Fibroblast of lung (primary cell): ENCODE measurements at regions not wholly inside any gene's neighbourhood (a gene's known extent, or its start where the extent isn't known, plus 50 kb on each side); places are given as distances from the start of the nearest gene placed in this dataset.

Experiments used
- DNase-seq, 2 donors: peaks; one replicate each; pipeline versions ENCODE4 v3.0.0 to v3.0.0-alpha.2; 2010; ENCODE audit warnings: low read depth in 2 of 2
- H2AFZ ChIP-seq: 2 replicates; pipeline ENCODE4 v1.5.1; 2012; ENCODE audit warnings: low read length, control low read depth, inconsistent platforms
- H3K27ac ChIP-seq: 2 replicates; pipeline ENCODE4 v1.5.1; 2011; ENCODE audit warnings: low read length, control low read depth; ENCODE audit not compliant: insufficient read depth
- H3K27me3 ChIP-seq: 2 replicates; pipeline ENCODE4 v1.5.1; 2011; ENCODE audit warnings: mild to moderate bottlenecking, low read length; ENCODE audit not compliant: control insufficient read depth, insufficient read depth
- H3K36me3 ChIP-seq: 2 replicates; pipeline ENCODE4 v1.5.1; 2011; ENCODE audit warnings: low read length; ENCODE audit not compliant: control insufficient read depth, insufficient read depth
- H3K4me1 ChIP-seq: 2 replicates; pipeline ENCODE4 v1.5.1; 2011; ENCODE audit warnings: low read length; ENCODE audit not compliant: control insufficient read depth, insufficient read depth; ENCODE audit errors: extremely low read depth
- H3K4me2 ChIP-seq: 2 replicates; pipeline ENCODE4 v1.5.1; 2011; ENCODE audit warnings: low read length, control low read depth; ENCODE audit not compliant: insufficient read depth; ENCODE audit errors: extremely low read depth
- H3K4me3 ChIP-seq, 4 experiments: fragments of 200-600 bp in 1 of 4; sonication (generic) in 1 of 4; replicated peaks in 1 of 4; 2 replicates each; pipeline ENCODE4 v1.5.1; 2011 to 2016; ENCODE audit warnings: low read length in 4 of 4, low read depth in 3 of 4, mild to moderate bottlenecking in 3 of 4, control low read depth in 2 of 4, inconsistent platforms in 1 of 4, mixed read lengths in 1 of 4; ENCODE audit not compliant: insufficient read depth in 1 of 4; ENCODE audit errors: control extremely low read depth in 1 of 4
- H3K79me2 ChIP-seq: 2 replicates; pipeline ENCODE4 v1.5.1; 2012; ENCODE audit warnings: mild to moderate bottlenecking, low read length, inconsistent platforms; ENCODE audit not compliant: control insufficient read depth, insufficient read depth
- H3K9ac ChIP-seq: 2 replicates; pipeline ENCODE4 v1.5.1; 2011; ENCODE audit warnings: mild to moderate bottlenecking, low read length, control low read depth; ENCODE audit not compliant: insufficient read depth
- H3K9me3 ChIP-seq: 2 replicates; pipeline ENCODE4 v1.5.1; 2012; ENCODE audit warnings: low read depth, low read length; ENCODE audit not compliant: control insufficient read depth, insufficient read depth
- H4K20me1 ChIP-seq: 2 replicates; pipeline ENCODE4 v1.5.1; 2011; ENCODE audit warnings: low read length; ENCODE audit not compliant: control insufficient read depth, insufficient read depth; ENCODE audit errors: extremely low read depth
- CTCF ChIP-seq, 2 donors: IDR thresholded peaks in 1 of 2; conservative IDR thresholded peaks in 1 of 2; 1 replicate in 1 of 2; 2 replicates in 1 of 2; pipeline ENCODE4 v1.5.1; 2011 to 2012; ENCODE audit warnings: low read length in 2 of 2, control low read depth in 1 of 2, inconsistent platforms in 1 of 2, low read depth in 1 of 2, mild to moderate bottlenecking in 1 of 2
- EZH2 ChIP-seq: IDR thresholded peaks from 2 replicates; pipeline ENCODE4 v1.5.1; 2012; ENCODE audit warnings: low read length, control low read depth, mild to moderate bottlenecking; ENCODE audit errors: missing control alignments

GRCh38 chr16:54402873-54403272, 116.3 kb upstream of the IRX3 start:
- no peak for TF ChIP-seq EZH2
- TF ChIP-seq CTCF (conservative IDR thresholded peaks at IDR 0.05 in 1 of 2, IDR thresholded peaks at IDR 0.05 in 1 of 2; ENCODE audit: low read depth in 1 of 2, low read length in 2 of 2), result no peak
- Histone ChIP-seq H3K9ac (no peak overlapping the region), H3K36me3 (no peaks in the 10 kb centered on the region), H3K27me3 (no peaks in the 10 kb centered on the region), H3K4me1 (no peaks in the 10 kb centered on the region), H3K4me2 (no peak overlapping the region), H3K27ac (no peak overlapping the region), H3K4me3 (no peak overlapping the region), H2AFZ (no peak overlapping the region), H3K9me3 (no peaks in the 10 kb centered on the region), H3K79me2 (no peaks in the 10 kb centered on the region), H4K20me1 (no peaks in the 10 kb centered on the region)
- DNase-seq, result no peak

DNA sequence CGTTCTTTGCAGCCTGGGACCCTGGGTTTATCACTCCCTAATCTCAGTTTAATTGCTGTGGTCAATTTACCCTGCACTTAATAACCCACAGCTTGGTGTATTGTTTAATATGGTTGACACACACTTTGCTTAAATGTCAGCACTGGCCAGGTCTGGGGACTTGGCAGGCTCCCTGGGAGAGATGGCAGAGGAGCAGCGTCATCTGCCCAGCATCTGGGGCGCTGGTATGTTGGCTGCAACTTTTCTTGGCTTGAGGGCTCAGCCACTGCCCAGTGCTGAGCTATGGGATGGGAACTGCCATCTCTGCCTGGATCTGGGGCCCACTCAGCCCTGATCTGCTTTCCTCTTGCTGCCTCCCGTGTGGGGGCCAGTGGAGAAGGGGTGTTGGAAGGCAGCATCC, 115.7 kb upstream of the IRX3 start:
- H3K27me3 ChIP-seq, result no peaks in the 10 kb centered on the region
- H3K4me2 ChIP-seq, result no peak overlapping the region
- no peaks in the 10 kb centered on the region for H3K36me3 ChIP-seq
- no peaks in the 10 kb centered on the region for H3K9me3 ChIP-seq
- no peaks in the 10 kb centered on the region for H3K79me2 ChIP-seq
- no peaks in the 10 kb centered on the region for H3K4me1 ChIP-seq
- H3K27ac ChIP-seq, result no peak overlapping the region
- no peak for DNase-seq
- TF ChIP-seq CTCF (conservative IDR thresholded peaks at IDR 0.05 in 1 of 2, IDR thresholded peaks at IDR 0.05 in 1 of 2; ENCODE audit: low read depth in 1 of 2, low read length in 2 of 2) (no peak), EZH2 (no peak)
- H3K9ac ChIP-seq, result no peak overlapping the region
- H4K20me1 ChIP-seq, result no peaks in the 10 kb centered on the region
- no peak overlapping the region for H2AFZ ChIP-seq
- no peak overlapping the region for H3K4me3 ChIP-seq

DNA sequence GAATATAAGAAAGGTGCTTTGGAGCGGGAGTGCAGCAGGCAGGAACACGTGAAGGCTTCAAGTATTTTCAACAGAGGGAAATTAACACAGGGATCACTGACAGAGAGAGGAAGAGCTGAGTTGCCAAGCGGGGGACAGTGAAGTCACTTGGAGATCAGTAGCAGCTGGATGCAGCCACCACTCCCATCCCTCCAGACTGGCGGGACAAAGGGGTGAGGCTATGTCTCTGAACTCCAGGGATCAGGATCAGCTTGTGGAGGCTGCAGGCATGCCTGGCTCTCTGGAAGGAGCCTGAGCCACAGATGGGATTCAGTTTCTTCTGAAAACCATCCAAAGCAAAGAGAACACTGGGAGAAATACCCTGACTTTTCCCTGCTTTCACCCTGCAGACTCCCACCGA, 113.7 kb upstream of the IRX3 start:
- Histone ChIP-seq H2AFZ (no peak overlapping the region), H3K9ac (no peak overlapping the region), H3K4me3 (no peak overlapping the region), H3K79me2 (no peaks in the 10 kb centered on the region), H3K27ac (no peak overlapping the region), H3K4me1 (no peaks in the 10 kb centered on the region), H3K9me3 (no peaks in the 10 kb centered on the region), H4K20me1 (no peaks in the 10 kb centered on the region), H3K4me2 (no peak overlapping the region), H3K36me3 (no peaks in the 10 kb centered on the region), H3K27me3 (no peaks in the 10 kb centered on the region)
- TF ChIP-seq CTCF (conservative IDR thresholded peaks at IDR 0.05 in 1 of 2, IDR thresholded peaks at IDR 0.05 in 1 of 2; ENCODE audit: low read depth in 1 of 2, low read length in 2 of 2) (no peak), EZH2 (no peak)
- DNase-seq, result no peak
